SK-N-MC (cell line): ENCODE measurements at regions not wholly inside any gene's neighbourhood (a gene's known extent, or its start where the extent isn't known, plus 50 kb on each side); places are given as distances from the start of the nearest gene placed in this dataset.

ENCODE experiments used
- EZH2 ChIP-seq: fragments of 200-600 bp; sonication (generic); IDR thresholded peaks from one replicate; pipeline ENCODE4 v1.6.1; 2017; ENCODE audit warnings: antibody characterized with exemption
- FOXP2 ChIP-seq: optimal IDR thresholded peaks from 2 replicates; pipeline ENCODE3; 2011; ENCODE audit warnings: mild to moderate bottlenecking, moderate library complexity; ENCODE audit not compliant: insufficient read depth; ENCODE audit errors: extremely low read length, control extremely low read depth
- POLR2AphosphoS5 ChIP-seq: IDR thresholded peaks from 2 replicates; pipeline ENCODE4 v1.6.1; 2012; ENCODE audit warnings: mild to moderate bottlenecking, low read depth, low read length, borderline replicate concordance

DNA sequence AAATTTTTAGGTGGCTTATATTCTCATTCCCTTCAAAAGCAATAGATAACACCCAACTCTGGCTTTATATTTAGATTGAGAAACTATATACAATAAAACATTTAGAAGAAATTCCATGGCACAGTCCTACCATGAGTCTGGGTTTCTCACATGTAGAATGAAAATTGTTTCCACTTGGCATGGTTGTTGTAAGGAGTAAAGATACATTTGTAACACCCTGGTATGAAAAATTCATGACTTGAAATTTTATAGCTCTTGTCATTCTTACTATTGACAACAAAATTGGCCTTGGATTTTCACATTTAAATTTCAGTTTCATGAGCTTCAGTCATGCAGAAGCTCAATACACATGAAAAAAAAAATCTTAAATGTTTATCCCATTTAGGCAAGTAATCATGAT is 92.5 kb upstream of the CBLN2 start:
- TF ChIP-seq POLR2AphosphoS5 (no peak), EZH2 (no peak), FOXP2 (no peak)
